ENCODE measurements at regions not wholly inside any gene's neighbourhood (a gene's known extent, or its start where the extent isn't known, plus 50 kb on each side); places are given as distances from the start of the nearest gene placed in this dataset.
"Not testable (repeated sequence)": the region's sequence is repeated elsewhere in the genome, so short reads cannot be mapped to it uniquely, and the experiment has no call there.

DNA sequence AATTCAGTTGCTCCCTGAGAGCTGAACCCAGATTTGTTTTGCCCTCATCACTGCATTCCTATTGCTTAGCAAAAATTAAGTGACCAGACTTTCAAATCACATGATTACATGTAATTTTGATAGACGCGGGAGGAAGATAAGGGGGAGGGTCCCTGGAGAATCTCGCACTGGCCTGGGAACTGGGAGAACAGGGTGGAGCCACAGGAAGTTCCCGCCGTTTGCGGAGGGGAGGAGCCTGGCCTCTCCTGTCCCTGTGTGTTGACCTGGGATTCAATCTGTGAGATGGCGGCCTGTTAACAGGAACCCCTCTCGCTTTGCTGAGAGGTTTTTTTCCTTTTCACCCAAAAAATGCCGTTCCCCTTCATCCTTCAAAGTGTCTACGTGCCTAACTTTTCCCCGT lies 142.9 kb upstream of the OR13F1 start:
- no peak overlapping the region for H2AFZ ChIP-seq (ENCODE audit: low read depth, low read length)

DNA sequence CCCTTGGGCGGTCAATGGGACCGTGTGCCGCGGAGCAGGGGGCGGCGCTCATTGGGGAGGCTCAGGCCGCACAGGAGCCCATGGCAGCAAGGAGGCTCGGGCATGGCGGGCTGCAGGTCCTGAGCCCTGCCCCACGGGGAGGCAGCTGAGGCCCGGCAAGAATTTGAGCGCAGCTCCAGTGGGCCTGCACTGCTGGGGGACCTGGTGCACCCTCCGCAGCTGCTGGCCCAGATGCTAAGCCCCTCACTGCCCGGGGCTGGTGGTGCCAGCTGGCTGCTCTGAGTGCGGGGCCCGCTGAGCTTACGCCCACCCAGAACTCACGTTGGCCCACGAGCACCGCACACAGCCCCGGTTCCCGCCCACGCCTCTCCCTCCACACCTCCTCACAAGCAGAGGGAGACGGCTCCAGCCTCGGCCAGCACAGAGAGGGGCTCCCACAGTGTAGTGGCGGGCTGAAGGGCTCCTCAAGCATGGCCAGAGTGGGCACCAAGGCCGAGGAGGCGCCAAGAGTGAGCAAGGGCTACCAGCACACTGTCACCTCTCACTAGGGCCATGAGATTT lies 141.1 kb upstream of the OR13F1 start:
- Histone ChIP-seq H3K9ac (ENCODE audit: low read length) (no peak overlapping the region), H3K4me1 (ENCODE audit: insufficient read depth, low read length) (peaks cover 6% of the 10 kb centered on the region), H3K27ac (ENCODE audit: low read depth, low read length) (no peak overlapping the region), H3K9me3 (ENCODE audit: insufficient read depth, low read depth, low read length) (no peaks in the 10 kb centered on the region), H3K4me2 (ENCODE audit: low read length) (no peak overlapping the region), H3K36me3 (ENCODE audit: insufficient read depth, low read length) (no peaks in the 10 kb centered on the region), H3K27me3 (ENCODE audit: insufficient read depth, low read length) (no peaks in the 10 kb centered on the region), H4K20me1 (ENCODE audit: insufficient read depth, low read length) (no peaks in the 10 kb centered on the region), H2AFZ (ENCODE audit: low read depth, low read length) (no peak overlapping the region), H3K79me2 (ENCODE audit: insufficient read depth, low read length) (no peaks in the 10 kb centered on the region), H3K4me3 (ENCODE audit: insufficient read depth, low read depth, low read length) (no peak overlapping the region)
- no peaks in the 10 kb centered on the region for H3K36me3 Mint-ChIP-seq (ENCODE audit: low read depth, unreplicated experiment)
- H3K4me1 Mint-ChIP-seq (ENCODE audit: low read depth, unreplicated experiment), result no peaks in the 10 kb centered on the region
- no peak for TF ChIP-seq EZH2 (IDR thresholded peaks at IDR 0.05; ENCODE audit: insufficient read depth, low read length)
- TF ChIP-seq, protein P1, sequence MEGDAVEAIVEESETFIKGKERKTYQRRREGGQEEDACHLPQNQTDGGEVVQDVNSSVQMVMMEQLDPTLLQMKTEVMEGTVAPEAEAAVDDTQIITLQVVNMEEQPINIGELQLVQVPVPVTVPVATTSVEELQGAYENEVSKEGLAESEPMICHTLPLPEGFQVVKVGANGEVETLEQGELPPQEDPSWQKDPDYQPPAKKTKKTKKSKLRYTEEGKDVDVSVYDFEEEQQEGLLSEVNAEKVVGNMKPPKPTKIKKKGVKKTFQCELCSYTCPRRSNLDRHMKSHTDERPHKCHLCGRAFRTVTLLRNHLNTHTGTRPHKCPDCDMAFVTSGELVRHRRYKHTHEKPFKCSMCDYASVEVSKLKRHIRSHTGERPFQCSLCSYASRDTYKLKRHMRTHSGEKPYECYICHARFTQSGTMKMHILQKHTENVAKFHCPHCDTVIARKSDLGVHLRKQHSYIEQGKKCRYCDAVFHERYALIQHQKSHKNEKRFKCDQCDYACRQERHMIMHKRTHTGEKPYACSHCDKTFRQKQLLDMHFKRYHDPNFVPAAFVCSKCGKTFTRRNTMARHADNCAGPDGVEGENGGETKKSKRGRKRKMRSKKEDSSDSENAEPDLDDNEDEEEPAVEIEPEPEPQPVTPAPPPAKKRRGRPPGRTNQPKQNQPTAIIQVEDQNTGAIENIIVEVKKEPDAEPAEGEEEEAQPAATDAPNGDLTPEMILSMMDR (IDR thresholded peaks at IDR 0.05; ENCODE audit: insufficient read depth, low read depth, low read length), result no peak
- no peak overlapping the region for H3K4me3 Mint-ChIP-seq (ENCODE audit: unreplicated experiment)
- peaks cover 4% of the 10 kb centered on the region for H3K9me3 Mint-ChIP-seq (ENCODE audit: unreplicated experiment)
- FAIRE-seq (no peak), DNase-seq (ENCODE audit: low read depth) (no peak)
- H3K27me3 Mint-ChIP-seq (ENCODE audit: low read depth, unreplicated experiment), result no peaks in the 10 kb centered on the region
- no peak overlapping the region for H3K27ac Mint-ChIP-seq (ENCODE audit: unreplicated experiment)

More for the DNA sequence above, 142.9 kb upstream of the OR13F1 start:
- H3K27ac Mint-ChIP-seq (ENCODE audit: unreplicated experiment), result no peak overlapping the region
- no peak overlapping the region for H3K4me3 Mint-ChIP-seq (ENCODE audit: unreplicated experiment)
- H3K9me3 ChIP-seq (ENCODE audit: insufficient read depth, low read depth, low read length), result no peaks in the 10 kb centered on the region
- H3K27ac ChIP-seq (ENCODE audit: low read depth, low read length), result no peak overlapping the region
- H3K4me3 ChIP-seq (ENCODE audit: insufficient read depth, low read depth, low read length), result no peak overlapping the region
- H3K27me3 Mint-ChIP-seq (ENCODE audit: low read depth, unreplicated experiment), result no peaks in the 10 kb centered on the region
- FAIRE-seq (no peak), DNase-seq (ENCODE audit: low read depth) (no peak)
- H3K79me2 ChIP-seq (ENCODE audit: insufficient read depth, low read length), result no peaks in the 10 kb centered on the region
- H3K4me1 ChIP-seq (ENCODE audit: insufficient read depth, low read length), result no peaks in the 10 kb centered on the region
- no peak overlapping the region for H3K9ac ChIP-seq (ENCODE audit: low read length)
- H3K4me1 Mint-ChIP-seq (ENCODE audit: low read depth, unreplicated experiment), result no peaks in the 10 kb centered on the region
- no peak overlapping the region for H3K4me2 ChIP-seq (ENCODE audit: low read length)
- H4K20me1 ChIP-seq (ENCODE audit: insufficient read depth, low read length), result no peaks in the 10 kb centered on the region
- no peaks in the 10 kb centered on the region for H3K36me3 Mint-ChIP-seq (ENCODE audit: low read depth, unreplicated experiment)
- H3K9me3 Mint-ChIP-seq (ENCODE audit: unreplicated experiment), result peaks cover 4% of the 10 kb centered on the region
- no peaks in the 10 kb centered on the region for H3K27me3 ChIP-seq (ENCODE audit: insufficient read depth, low read length)
- no peaks in the 10 kb centered on the region for H3K36me3 ChIP-seq (ENCODE audit: insufficient read depth, low read length)
- no peak for TF ChIP-seq EZH2 (IDR thresholded peaks at IDR 0.05; ENCODE audit: insufficient read depth, low read length)
- TF ChIP-seq, protein P1 (IDR thresholded peaks at IDR 0.05; ENCODE audit: insufficient read depth, low read depth, low read length), result no peak

DNA sequence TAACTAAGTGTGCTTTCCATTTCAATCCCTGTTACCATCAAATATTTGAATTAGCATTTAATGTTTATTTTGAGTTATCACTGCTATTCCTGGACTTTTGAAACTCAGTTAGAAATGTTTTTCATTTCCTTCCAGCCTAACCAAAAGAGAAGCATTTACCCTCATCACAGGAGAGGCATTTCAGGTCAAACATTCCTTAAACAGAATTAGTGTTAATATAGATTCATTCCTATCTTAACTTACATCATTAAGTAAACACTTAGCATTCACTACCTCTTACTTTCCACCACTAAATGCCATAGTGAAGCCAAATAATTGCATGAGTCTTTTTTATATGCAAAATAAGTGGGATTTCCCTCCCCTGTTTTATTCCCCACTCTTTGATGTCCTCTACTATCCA lies 136.6 kb upstream of the OR13F1 start:
- H3K9me3 Mint-ChIP-seq (ENCODE audit: unreplicated experiment), result no peaks in the 10 kb centered on the region
- H3K27ac Mint-ChIP-seq (ENCODE audit: unreplicated experiment), result no peak overlapping the region
- Histone ChIP-seq H3K4me2 (ENCODE audit: low read length) (peak overlapping the region; percentile 36), H3K79me2 (ENCODE audit: insufficient read depth, low read length) (no peaks in the 10 kb centered on the region), H3K9me3 (ENCODE audit: insufficient read depth, low read depth, low read length) (no peaks in the 10 kb centered on the region), H3K27me3 (ENCODE audit: insufficient read depth, low read length) (no peaks in the 10 kb centered on the region), H3K27ac (ENCODE audit: low read depth, low read length) (peak overlapping the region; percentile 30), H3K9ac (ENCODE audit: low read length) (no peak overlapping the region), H4K20me1 (ENCODE audit: insufficient read depth, low read length) (no peaks in the 10 kb centered on the region), H3K4me3 (ENCODE audit: insufficient read depth, low read depth, low read length) (no peak overlapping the region), H3K4me1 (ENCODE audit: insufficient read depth, low read length) (peaks cover 6% of the 10 kb centered on the region), H3K36me3 (ENCODE audit: insufficient read depth, low read length) (no peaks in the 10 kb centered on the region), H2AFZ (ENCODE audit: low read depth, low read length) (no peak overlapping the region)
- no peaks in the 10 kb centered on the region for H3K36me3 Mint-ChIP-seq (ENCODE audit: low read depth, unreplicated experiment)
- no peaks in the 10 kb centered on the region for H3K4me1 Mint-ChIP-seq (ENCODE audit: low read depth, unreplicated experiment)
- DNase-seq (ENCODE audit: low read depth) (no peak), FAIRE-seq (no peak)
- H3K4me3 Mint-ChIP-seq (ENCODE audit: unreplicated experiment), result no peak overlapping the region
- TF ChIP-seq EZH2 (IDR thresholded peaks at IDR 0.05; ENCODE audit: insufficient read depth, low read length), result no peak
- TF ChIP-seq, protein P1 (IDR thresholded peaks at IDR 0.05; ENCODE audit: insufficient read depth, low read depth, low read length), result no peak
- H3K27me3 Mint-ChIP-seq (ENCODE audit: low read depth, unreplicated experiment), result no peaks in the 10 kb centered on the region

DNA sequence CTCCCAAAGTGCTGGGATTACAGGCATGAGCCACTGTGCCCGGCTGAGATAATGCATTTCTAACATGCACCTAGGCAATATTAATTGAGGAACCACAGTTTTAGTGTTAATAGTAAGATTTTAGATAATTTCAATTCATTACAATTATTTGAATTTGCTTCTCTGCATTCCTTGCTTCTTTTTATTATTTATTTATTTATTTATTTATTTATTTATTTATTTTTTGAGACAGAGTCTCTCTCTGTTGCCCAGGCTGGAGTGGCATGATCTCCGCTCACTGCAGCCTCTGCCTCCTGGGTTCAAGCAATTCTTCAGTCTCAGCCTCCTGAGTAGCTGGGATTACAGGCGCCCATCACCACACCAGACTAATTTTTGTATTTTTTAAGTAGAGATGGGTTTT lies 135.7 kb upstream of the OR13F1 start:
- H3K36me3 Mint-ChIP-seq (ENCODE audit: low read depth, unreplicated experiment); H2AFZ ChIP-seq (ENCODE audit: low read depth, low read length): not testable (repeated sequence)

More for the DNA sequence above, 135.7 kb upstream of the OR13F1 start:
- not testable (repeated sequence) for H3K4me3 Mint-ChIP-seq (ENCODE audit: unreplicated experiment); DNase-seq (ENCODE audit: low read depth); H3K4me1 ChIP-seq (ENCODE audit: insufficient read depth, low read length); H3K4me1 Mint-ChIP-seq (ENCODE audit: low read depth, unreplicated experiment); H3K27ac Mint-ChIP-seq (ENCODE audit: unreplicated experiment); H3K27ac ChIP-seq (ENCODE audit: low read depth, low read length); H3K4me3 ChIP-seq (ENCODE audit: insufficient read depth, low read depth, low read length); H3K79me2 ChIP-seq (ENCODE audit: insufficient read depth, low read length); H3K36me3 ChIP-seq (ENCODE audit: insufficient read depth, low read length); H3K27me3 Mint-ChIP-seq (ENCODE audit: low read depth, unreplicated experiment); H3K4me2 ChIP-seq (ENCODE audit: low read length); H3K9ac ChIP-seq (ENCODE audit: low read length); H3K27me3 ChIP-seq (ENCODE audit: insufficient read depth, low read length); H3K9me3 Mint-ChIP-seq (ENCODE audit: unreplicated experiment); H4K20me1 ChIP-seq (ENCODE audit: insufficient read depth, low read length); FAIRE-seq; H3K9me3 ChIP-seq (ENCODE audit: insufficient read depth, low read depth, low read length)
